DND-41 (cell line): ENCODE measurements at regions not wholly inside any gene's neighbourhood (a gene's known extent, or its start where the extent isn't known, plus 50 kb on each side); places are given as distances from the start of the nearest gene placed in this dataset.

Source experiments
- CTCF ChIP-seq: IDR thresholded peaks from 2 replicates; pipeline ENCODE4 v1.5.1; 2012; ENCODE audit warnings: borderline replicate concordance, low read length, moderate library complexity, mild to moderate bottlenecking; ENCODE audit not compliant: poor library complexity, severe bottlenecking; ENCODE audit errors: extremely low read depth
- EZH2 ChIP-seq: IDR thresholded peaks from 3 replicates; pipeline ENCODE4 v1.6.1; 2012; ENCODE audit warnings: borderline replicate concordance, low read depth, mild to moderate bottlenecking, moderate library complexity, low read length, inconsistent platforms; ENCODE audit not compliant: severe bottlenecking

- TF ChIP-seq CTCF = no peak
- no peak for TF ChIP-seq EZH2
Observed at GRCh38 chr4:72975488-72975784, 94.1 kb downstream of the COX18 start.
